ENCODE measurements at regions not wholly inside any gene's neighbourhood (a gene's known extent, or its start where the extent isn't known, plus 50 kb on each side); places are given as distances from the start of the nearest gene placed in this dataset.

DNA sequence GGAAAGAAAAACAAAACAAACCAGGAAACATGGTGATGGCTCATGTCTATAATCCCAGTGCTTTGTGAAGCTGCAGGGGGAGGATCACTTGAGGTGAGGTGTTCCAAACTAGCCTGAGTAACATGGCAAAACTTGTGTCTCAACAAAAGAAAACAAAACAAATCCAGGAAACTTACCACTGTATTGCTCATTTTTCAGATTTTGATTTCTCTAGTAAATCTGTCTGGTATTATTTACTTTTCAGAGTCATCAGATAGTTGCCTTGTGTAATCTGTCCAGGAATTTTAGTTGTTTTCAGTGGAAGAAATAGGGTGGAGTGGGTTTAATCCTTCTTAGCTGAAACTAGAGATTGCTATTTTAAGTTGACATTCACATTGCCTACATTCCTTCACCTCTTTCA lies 91.8 kb upstream of the ALCAM start:
- Mint-ChIP-seq H3K36me3 (ENCODE audit: low read depth) (no peaks in the 10 kb centered on the region), H3K4me1 (peaks cover 30% of the 10 kb centered on the region), H3K4me3 (no peak overlapping the region), H3K27me3 (ENCODE audit: low read depth) (no peaks in the 10 kb centered on the region), H3K27ac (peak overlapping the region in 2 of 3 experiments; percentile 28 to 33), H3K9me3 (peaks cover 4% of the 10 kb centered on the region)
- no peak for TF ChIP-seq CTCF (IDR thresholded peaks at IDR 0.05; ENCODE audit: unreplicated experiment in 3 of 3)

DNA sequence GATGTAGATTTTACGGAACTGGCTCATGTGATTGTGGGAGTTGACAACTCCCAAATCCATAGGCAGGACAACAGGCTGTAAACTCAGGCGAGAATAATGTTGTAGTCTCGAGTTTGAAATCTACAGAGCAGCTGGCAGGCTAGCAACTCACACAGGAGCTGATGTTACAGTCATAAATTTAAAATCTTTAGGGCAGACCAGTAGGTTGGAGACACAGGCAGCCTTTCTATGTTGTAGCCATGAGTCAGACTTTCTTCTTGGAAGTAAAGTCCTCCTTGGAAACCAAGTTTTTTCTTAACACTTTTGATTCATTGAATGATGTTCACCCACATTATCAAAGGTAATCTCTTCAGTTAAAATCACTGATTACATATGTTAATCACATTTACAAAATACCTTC lies 89.1 kb upstream of the ALCAM start:
- peaks cover 3% of the 10 kb centered on the region for H3K27me3 Mint-ChIP-seq (ENCODE audit: low read depth)
- peaks cover 4% of the 10 kb centered on the region for H3K9me3 Mint-ChIP-seq
- H3K4me3 Mint-ChIP-seq = no peak overlapping the region
- peaks cover 30% of the 10 kb centered on the region for H3K4me1 Mint-ChIP-seq
- H3K36me3 Mint-ChIP-seq (ENCODE audit: low read depth) = no peaks in the 10 kb centered on the region
- TF ChIP-seq CTCF (IDR thresholded peaks at IDR 0.05; ENCODE audit: unreplicated experiment in 3 of 3) = no peak
- no peak overlapping the region for H3K27ac Mint-ChIP-seq

- peaks cover 30% of the 10 kb centered on the region for H3K4me1 Mint-ChIP-seq
- H3K36me3 Mint-ChIP-seq (ENCODE audit: low read depth) = no peaks in the 10 kb centered on the region
- no peak for TF ChIP-seq CTCF (IDR thresholded peaks at IDR 0.05; ENCODE audit: unreplicated experiment in 3 of 3)
- peaks cover under 1% of the 10 kb centered on the region for H3K9me3 Mint-ChIP-seq
- no peak overlapping the region for H3K4me3 Mint-ChIP-seq
- H3K27me3 Mint-ChIP-seq (ENCODE audit: low read depth) = peaks cover 3% of the 10 kb centered on the region
- no peak overlapping the region for H3K27ac Mint-ChIP-seq
Measured at GRCh38 chr3:105278688-105279087, 88.0 kb upstream of the ALCAM start.

- H3K4me1 Mint-ChIP-seq = peaks cover 11% of the 10 kb centered on the region
- H3K4me3 Mint-ChIP-seq = no peak overlapping the region
- no peak for TF ChIP-seq CTCF (IDR thresholded peaks at IDR 0.05; ENCODE audit: unreplicated experiment in 3 of 3)
- no peak overlapping the region for H3K27ac Mint-ChIP-seq
- H3K36me3 Mint-ChIP-seq (ENCODE audit: low read depth) = no peaks in the 10 kb centered on the region
- H3K9me3 Mint-ChIP-seq = no peaks in the 10 kb centered on the region
- peaks cover 3% of the 10 kb centered on the region for H3K27me3 Mint-ChIP-seq (ENCODE audit: low read depth)
Measured at GRCh38 chr3:105281989-105282388, 84.7 kb upstream of the ALCAM start.

GRCh38 chr3:105284876-105285275 lies 81.8 kb upstream of the ALCAM start:
- H3K27ac Mint-ChIP-seq = no peak overlapping the region
- no peaks in the 10 kb centered on the region for H3K9me3 Mint-ChIP-seq
- peaks cover 3% of the 10 kb centered on the region for H3K27me3 Mint-ChIP-seq (ENCODE audit: low read depth)
- no peak for TF ChIP-seq CTCF (IDR thresholded peaks at IDR 0.05; ENCODE audit: unreplicated experiment in 3 of 3)
- H3K4me3 Mint-ChIP-seq = no peak overlapping the region
- no peaks in the 10 kb centered on the region for H3K4me1 Mint-ChIP-seq
- no peaks in the 10 kb centered on the region for H3K36me3 Mint-ChIP-seq (ENCODE audit: low read depth)

- no peaks in the 10 kb centered on the region for H3K36me3 Mint-ChIP-seq (ENCODE audit: low read depth)
- H3K4me3 Mint-ChIP-seq = no peak overlapping the region
- H3K4me1 Mint-ChIP-seq = no peaks in the 10 kb centered on the region
- H3K27me3 Mint-ChIP-seq (ENCODE audit: low read depth) = peaks cover 3% of the 10 kb centered on the region
- H3K27ac Mint-ChIP-seq = no peak overlapping the region
- no peak for TF ChIP-seq CTCF (IDR thresholded peaks at IDR 0.05; ENCODE audit: unreplicated experiment in 3 of 3)
- no peaks in the 10 kb centered on the region for H3K9me3 Mint-ChIP-seq
Measured at GRCh38 chr3:105285653-105286241, 81.0 kb upstream of the ALCAM start.
